ENCODE measurements at regions not wholly inside any gene's neighbourhood (a gene's known extent, or its start where the extent isn't known, plus 50 kb on each side); places are given as distances from the start of the nearest gene placed in this dataset.
"Not testable (repeated sequence)": the region's sequence is repeated elsewhere in the genome, so short reads cannot be mapped to it uniquely, and the experiment has no call there.

DNA sequence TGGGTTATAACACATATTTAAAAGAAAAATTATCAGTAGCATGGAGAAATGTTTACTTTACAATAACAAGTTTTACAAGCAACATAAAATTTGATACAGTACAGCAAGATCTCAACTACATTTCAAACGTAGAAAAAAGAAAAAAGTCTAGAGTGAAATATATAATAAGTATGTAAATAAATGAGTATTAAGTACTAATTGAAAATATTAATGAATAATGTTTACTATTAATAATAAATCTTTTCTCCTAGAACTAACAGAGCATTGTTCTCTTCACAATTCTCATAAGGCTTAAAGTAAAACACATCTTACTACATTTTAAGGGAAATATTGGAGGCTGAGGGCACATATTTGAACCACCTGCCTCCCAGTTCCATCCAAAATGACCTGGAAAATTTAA lies 72.1 kb downstream of the TMEM212 start:
- FAIRE-seq = peak; percentile 33

DNA sequence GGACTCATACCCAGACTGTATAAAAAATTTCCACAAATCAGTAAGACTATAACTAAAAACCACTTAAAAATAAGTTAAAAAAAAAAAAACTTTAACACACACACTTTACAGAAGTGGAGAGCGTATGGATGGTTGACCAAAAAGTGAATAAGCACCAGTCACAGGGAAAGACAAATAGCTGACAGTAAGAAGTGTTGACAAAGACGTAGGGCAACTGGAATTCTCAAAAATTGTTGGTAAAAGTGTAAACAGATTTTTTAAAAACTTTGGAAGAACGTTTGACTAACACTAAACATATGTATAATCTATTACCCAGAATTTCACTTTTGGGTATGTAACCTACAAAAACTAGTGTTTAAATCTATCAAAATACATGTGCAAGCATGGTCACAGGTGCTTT lies 73.7 kb downstream of the TMEM212 start:
- FAIRE-seq = no peak

- not testable (repeated sequence) for FAIRE-seq
Measured at GRCh38 chr3:171922629-171923028, 79.5 kb downstream of the TMEM212 start.

DNA sequence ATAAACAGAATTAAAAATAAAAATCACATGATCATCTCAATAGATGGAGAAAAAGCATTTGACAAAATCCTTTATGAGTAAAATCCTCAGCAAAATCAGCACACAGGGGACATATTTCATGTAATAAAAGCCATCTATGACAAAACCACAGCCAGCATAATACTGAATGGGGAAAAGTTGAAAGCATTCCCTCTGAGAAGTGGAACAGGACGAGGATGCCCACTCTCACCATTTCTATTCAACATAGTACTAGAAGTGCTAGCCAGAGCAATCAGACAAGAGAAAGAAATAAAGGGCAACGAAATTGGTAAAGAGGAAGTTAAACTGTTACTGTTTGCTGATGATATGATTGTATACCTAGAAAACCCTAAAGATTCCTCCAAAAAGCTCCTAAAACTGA lies 80.5 kb downstream of the TMEM212 start:
- FAIRE-seq = not testable (repeated sequence)

DNA sequence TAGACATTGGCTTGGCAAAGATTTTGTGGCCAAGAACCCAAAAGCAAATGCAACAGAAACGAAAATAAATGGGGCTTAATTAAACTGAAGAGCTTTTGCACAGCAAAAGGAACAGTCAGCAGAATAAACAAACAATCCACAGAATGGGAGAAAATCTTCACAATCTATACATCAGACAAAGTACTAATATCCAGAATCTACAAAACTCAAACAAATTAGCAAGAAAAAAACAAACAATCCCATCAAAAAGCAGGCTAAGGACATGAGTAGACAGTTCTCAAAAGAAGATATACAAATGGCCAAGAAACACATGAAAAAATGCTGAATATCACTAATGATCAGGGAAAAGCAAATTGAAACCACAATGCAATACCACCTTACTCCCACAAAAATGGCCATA lies 81.7 kb downstream of the TMEM212 start:
- FAIRE-seq = not testable (repeated sequence)

- FAIRE-seq = no peak
Measured at GRCh38 chr3:171932153-171932611, 89.0 kb downstream of the TMEM212 start.

GRCh38 chr3:171933441-171933840 lies 90.3 kb downstream of the TMEM212 start:
- FAIRE-seq = no peak

DNA sequence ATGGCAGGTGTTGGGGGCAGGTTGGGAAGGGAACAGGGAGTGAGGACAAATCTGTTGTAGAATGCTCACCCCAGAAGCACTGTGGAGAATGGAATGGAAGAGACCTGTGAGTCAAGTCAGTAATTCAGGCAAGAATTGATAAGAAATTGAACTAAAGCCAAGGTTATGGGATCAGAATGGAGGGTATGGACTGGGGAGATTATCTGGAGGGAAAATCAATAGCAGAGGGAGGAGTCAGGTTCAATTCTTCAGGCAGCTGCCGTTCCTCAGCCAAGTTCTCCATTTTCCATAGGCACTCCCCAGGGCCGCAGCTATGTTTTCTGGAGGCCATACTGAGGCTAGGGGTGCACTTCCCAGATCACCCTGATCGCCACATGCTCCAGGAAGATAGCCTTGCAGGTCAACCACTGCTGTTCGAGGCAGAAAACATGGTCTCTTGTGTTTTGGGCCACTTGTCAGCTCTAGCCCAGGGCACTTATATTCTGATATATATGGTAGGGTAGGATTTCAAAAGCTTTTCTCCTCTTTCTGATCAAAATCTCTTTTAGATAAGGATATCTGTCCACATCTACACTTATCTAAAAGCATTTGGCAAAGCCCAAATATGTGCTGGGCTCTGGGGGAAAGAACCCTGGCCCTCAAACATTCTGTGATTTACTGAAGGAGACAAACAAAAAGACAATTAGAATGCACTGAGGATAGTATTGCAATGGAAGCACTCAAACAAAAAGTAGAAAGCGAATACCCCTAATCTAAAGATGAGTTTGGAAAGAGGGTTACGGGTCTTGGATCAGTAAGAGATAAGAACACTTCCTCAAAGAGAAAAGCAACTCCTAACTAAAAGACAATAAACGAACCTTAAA lies 92.3 kb downstream of the TMEM212 start:
- no peak for FAIRE-seq

- no peak for FAIRE-seq
Measured at GRCh38 chr3:171936191-171936841, 93.2 kb downstream of the TMEM212 start.

GRCh38 chr3:171939578-171939977 lies 96.4 kb downstream of the TMEM212 start:
- FAIRE-seq = no peak

GRCh38 chr3:171940151-171940649 lies 97.1 kb downstream of the TMEM212 start:
- no peak for FAIRE-seq

GRCh38 chr3:171943262-171944117 lies 95.9 kb upstream of the FNDC3B start:
- FAIRE-seq = no peak

DNA sequence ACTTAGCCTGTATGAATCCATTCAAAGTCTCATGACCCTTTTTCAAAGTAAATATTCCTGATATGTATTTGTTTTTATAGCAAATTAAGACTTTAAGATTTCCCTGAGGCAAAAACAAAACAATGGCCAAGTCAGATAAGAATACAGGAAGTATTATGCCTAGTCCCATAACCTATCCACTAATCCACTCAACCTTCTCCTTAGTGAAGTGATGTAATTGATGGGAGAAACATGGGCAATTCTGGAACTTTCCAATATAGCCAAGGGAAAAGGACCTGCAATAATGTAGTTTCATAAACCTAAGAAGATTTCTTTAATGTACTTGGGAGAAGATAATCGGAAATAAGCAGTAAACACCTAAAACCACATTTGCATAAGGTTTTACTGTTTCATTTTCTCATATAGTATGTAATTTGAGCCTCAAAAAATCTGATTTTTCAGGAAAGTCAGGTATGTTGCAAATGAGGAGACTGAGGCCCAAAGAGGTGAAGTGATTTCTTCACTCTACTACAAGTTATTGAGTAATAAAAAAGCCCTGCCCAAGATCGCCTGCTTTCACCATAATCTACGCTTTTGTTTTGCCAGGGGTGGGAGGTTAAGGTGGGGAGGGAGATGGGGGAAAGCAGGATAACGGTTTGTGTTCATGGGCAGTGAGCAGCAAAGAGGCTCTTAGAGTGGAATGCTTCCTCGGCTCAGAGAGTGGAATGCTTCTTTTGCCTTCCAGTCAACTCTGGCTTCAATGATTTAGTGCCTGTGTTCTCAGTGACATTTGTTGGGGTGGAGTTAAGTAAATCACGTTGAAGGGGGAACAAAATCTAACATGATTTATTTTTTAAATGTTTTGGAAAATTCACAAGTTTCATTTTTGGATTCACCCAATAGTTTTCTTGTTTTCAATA lies 95.0 kb upstream of the FNDC3B start:
- no peak for FAIRE-seq

- FAIRE-seq = no peak
Measured at GRCh38 chr3:171948674-171949073, 90.7 kb upstream of the FNDC3B start.

DNA sequence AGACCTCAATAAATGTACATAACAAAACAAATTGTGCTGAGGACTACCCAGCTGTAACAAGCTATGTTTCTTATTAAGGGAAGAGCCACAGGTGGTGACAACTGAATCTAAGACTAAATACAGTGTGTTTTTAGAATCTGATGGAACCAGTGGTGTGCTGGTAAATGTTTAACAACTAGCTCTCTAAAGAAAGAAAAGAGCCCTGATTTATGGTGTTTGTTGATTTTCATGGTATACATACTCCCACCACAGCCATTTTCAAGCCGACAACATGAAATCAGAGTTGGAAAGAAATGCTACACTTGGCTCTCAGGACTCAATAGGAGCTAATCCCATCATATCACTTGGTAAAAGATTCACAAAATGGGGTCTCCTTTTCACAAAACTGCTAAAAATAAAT lies 89.8 kb upstream of the FNDC3B start:
- FAIRE-seq = no peak

DNA sequence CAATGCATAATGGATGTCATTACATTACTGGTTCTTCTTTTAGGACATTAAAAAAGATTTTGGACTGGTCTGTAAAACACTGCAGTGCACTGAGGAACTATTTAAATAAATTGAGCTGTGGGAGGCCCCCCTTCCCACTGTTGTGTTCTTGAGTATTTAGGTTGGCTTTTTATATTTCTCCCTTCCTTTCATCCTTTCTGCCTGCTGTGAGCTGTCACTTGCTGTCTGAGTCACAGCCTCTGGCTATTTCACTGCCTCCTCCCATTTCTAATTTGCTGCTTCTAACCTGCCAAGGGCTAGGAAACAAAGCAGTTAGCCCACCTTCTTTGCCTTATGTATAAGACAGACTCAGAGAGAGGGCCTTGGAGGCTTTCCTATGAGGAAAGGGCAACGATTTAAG lies 89.0 kb upstream of the FNDC3B start:
- no peak for FAIRE-seq

GRCh38 chr3:171951597-171951996 lies 87.8 kb upstream of the FNDC3B start:
- no peak for FAIRE-seq

DNA sequence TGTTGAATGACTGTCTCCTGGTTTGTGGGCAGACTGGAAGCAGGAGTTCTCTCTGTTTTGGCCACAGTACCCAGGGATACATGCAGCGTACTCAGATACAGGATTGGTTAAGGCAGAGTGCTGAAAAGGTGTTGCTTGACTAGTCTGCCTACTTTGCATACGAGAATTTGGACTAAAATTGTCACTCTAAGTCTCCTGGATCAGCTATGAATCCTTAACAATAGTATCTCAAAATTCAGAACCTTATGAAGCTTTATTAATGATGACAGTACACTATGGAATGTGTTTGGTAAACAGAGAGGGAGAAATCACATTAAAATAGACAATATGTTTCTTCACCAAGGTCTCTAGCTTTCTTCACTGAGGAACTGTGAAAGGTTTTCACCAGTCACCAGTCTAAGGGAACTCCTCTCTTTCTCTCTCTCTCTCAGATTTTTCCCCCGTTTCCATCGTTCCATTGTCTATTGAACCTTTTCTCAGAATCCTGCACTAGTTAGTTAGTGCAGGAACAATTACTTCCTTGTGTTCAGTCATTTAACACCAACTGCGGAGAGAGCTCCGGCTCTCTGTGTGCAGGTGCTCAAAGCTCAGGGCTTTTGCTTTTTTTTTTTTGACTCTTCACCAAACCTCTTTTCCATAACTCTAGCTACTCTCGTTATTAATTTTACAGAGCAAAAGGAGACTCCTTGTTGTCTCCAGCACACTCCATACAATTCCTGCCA lies 85.9 kb upstream of the FNDC3B start:
- no peak for FAIRE-seq

DNA sequence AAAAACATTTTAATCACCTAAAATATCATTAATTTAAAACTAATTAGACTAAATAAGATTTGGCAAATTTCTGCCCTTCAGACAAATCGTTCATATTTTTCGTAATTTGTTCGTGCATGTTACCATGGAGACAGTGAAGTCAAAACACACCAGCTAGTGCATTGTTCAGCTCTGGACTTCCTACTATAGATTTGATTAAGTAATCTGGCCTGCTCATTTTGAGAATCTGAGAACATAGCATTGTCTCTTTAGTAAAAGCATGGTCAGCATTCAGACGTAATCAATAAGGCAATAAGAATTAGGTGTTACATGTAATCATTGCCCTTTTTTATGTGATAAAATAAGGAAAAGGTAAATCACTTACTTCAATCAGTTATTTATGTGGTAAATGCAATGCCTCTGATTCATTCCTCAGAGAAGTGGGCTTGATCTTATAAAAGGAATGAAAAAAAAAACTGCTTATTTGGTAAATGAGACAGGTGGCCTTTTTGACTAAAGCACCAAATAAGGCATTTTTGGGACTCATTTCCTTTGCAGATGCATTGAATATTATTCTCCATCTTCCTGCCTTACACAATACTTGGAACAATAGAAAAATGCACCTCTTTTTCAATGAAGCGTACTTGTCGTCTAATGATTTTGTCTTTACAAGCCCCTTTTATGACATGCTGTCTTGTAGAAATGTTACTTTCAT lies 84.5 kb upstream of the FNDC3B start:
- no peak for FAIRE-seq

DNA sequence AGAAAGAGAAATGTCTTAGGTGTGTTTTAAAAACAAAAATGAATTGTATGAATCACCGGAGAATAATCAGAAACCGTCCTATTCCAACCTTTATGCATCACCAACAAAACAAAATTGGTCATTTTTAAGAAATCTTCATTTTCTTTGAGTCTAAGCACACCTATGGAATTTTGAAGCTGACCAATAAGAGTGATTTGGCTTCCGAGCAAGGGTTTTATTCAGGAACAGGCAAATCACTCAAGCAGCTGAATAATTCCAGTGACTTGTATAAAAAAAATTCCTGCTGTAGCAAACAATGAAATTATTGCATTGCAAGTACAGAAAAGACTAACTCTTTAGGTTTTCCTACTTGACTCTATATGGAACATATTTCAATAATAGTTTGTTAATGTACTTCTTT lies 83.8 kb upstream of the FNDC3B start:
- FAIRE-seq = no peak

Measured in colon (tissue), 2 donors.